Lower lobe of right lung (tissue), 2 donors: ENCODE measurements at regions not wholly inside any gene's neighbourhood (a gene's known extent, or its start where the extent isn't known, plus 50 kb on each side); places are given as distances from the start of the nearest gene placed in this dataset.

Source experiments
- ATAC-seq, 2 donors: fragments of 200-7000 bp; cut with Tn5 transposase; one replicate each; pipeline ENCODE4 v1.9.1; 2020 to 2022; ENCODE audit warnings: mild to moderate bottlenecking in 2 of 2, moderate library complexity in 2 of 2
- DNase-seq: peaks from one replicate; pipeline ENCODE4 v3.0.0-alpha.2; 2020
- H3K27ac ChIP-seq: fragments of 200-600 bp; one replicate; pipeline ENCODE4 v1.8.0; 2022
- H3K27me3 ChIP-seq: fragments of 200-600 bp; one replicate; pipeline ENCODE4 v1.8.0; 2022; ENCODE audit warnings: low read depth
- H3K36me3 ChIP-seq: fragments of 200-600 bp; one replicate; pipeline ENCODE4 v1.8.0; 2022; ENCODE audit warnings: mild to moderate bottlenecking
- H3K4me1 ChIP-seq: fragments of 200-600 bp; one replicate; pipeline ENCODE4 v1.8.0; 2022
- H3K4me3 ChIP-seq: fragments of 200-600 bp; one replicate; pipeline ENCODE4 v1.8.0; 2022; ENCODE audit warnings: mild to moderate bottlenecking
- H3K9me3 ChIP-seq: fragments of 200-600 bp; one replicate; pipeline ENCODE4 v1.8.0; 2022
- CTCF ChIP-seq: fragments of 200-600 bp; IDR thresholded peaks from one replicate; pipeline ENCODE4 v1.8.0; 2022; ENCODE audit warnings: antibody characterized with exemption, mild to moderate bottlenecking
- intact Hi-C: fragments of 100-400 bp; cut with DNase I; formaldehyde crosslinking; loops from one replicate; pipeline ENCODE4 v1.11.0; 2022
- donor health status: DM: no; HTN: yes; CAD: no; lungs with severe emphysema.

GRCh38 chr4:128337863-128338262, 50.2 kb upstream of the PGRMC2 start:
- H3K27ac ChIP-seq, result no peak overlapping the region
- no peak for TF ChIP-seq CTCF
- no peaks in the 10 kb centered on the region for H3K9me3 ChIP-seq
- H3K4me1 ChIP-seq, result no peaks in the 10 kb centered on the region
- no peak for DNase-seq
- no peak for ATAC-seq
- intact Hi-C loops, result no loop called here
- no peaks in the 10 kb centered on the region for H3K36me3 ChIP-seq
- H3K4me3 ChIP-seq, result no peak overlapping the region
- H3K27me3 ChIP-seq, result no peaks in the 10 kb centered on the region
